ENCODE measurements at regions not wholly inside any gene's neighbourhood (a gene's known extent, or its start where the extent isn't known, plus 50 kb on each side); places are given as distances from the start of the nearest gene placed in this dataset.
A peak's percentile ranks its signal among the peaks of the same experiment; 100 is the strongest.

- Histone ChIP-seq H3K4me3 (ENCODE audit: low read depth, low read length, poor library complexity, severe bottlenecking) (no peak overlapping the region), H3K27me3 (replicated peaks; ENCODE audit: insufficient read depth, low read depth, low read length, poor library complexity) (no peaks in the 10 kb centered on the region), H3K27ac (ENCODE audit: low read depth, low read length, poor library complexity, severe bottlenecking) (no peak overlapping the region), H3K9me3 (ENCODE audit: low read depth, low read length, poor library complexity, severe bottlenecking) (no peaks in the 10 kb centered on the region), H3K4me1 (ENCODE audit: insufficient read depth, low read length, poor library complexity, severe bottlenecking) (peaks cover 10% of the 10 kb centered on the region), H3K36me3 (ENCODE audit: insufficient read depth, low read length, poor library complexity, severe bottlenecking) (no peaks in the 10 kb centered on the region)
- POLR2A ChIA-PET (ENCODE audit: low non-redundant PET): no interaction called here
- BruUV-seq (replicated peaks): no TSS peak
- DNase-seq (ENCODE audit: low spot score): no peak
- CTCF ChIA-PET: no interaction called here
- TF ChIP-seq CTCF (conservative IDR thresholded peaks at IDR 0.05; ENCODE audit: low read depth, low read length): no peak
- no peak for TF ChIP-seq EZH2 (IDR thresholded peaks at IDR 0.05; ENCODE audit: borderline replicate concordance, low read depth, low read length, poor library complexity, severe bottlenecking)
- intact Hi-C loops (cut with micrococcal nuclease; ENCODE audit: unreplicated experiment): no loop called here
Observed at GRCh38 chr5:103849934-103850333, 287.3 kb upstream of the NUDT12 start.

GRCh38 chr5:103847060-103847459 is 284.5 kb upstream of the NUDT12 start:
- intact Hi-C loops (cut with micrococcal nuclease; ENCODE audit: unreplicated experiment): no loop called here
- BruUV-seq (replicated peaks): no TSS peak
- ChIA-PET CTCF (no interaction called here), POLR2A (ENCODE audit: low non-redundant PET) (no interaction called here)
- no peak overlapping the region for H3K4me3 ChIP-seq (ENCODE audit: low read depth, low read length, poor library complexity, severe bottlenecking)
- TF ChIP-seq CTCF (conservative IDR thresholded peaks at IDR 0.05; ENCODE audit: low read depth, low read length) (no peak), EZH2 (IDR thresholded peaks at IDR 0.05; ENCODE audit: borderline replicate concordance, low read depth, low read length, poor library complexity, severe bottlenecking) (no peak)
- peaks cover 10% of the 10 kb centered on the region for H3K4me1 ChIP-seq (ENCODE audit: insufficient read depth, low read length, poor library complexity, severe bottlenecking)
- H3K9me3 ChIP-seq (ENCODE audit: low read depth, low read length, poor library complexity, severe bottlenecking): no peaks in the 10 kb centered on the region
- H3K27ac ChIP-seq (ENCODE audit: low read depth, low read length, poor library complexity, severe bottlenecking): no peak overlapping the region
- no peaks in the 10 kb centered on the region for H3K36me3 ChIP-seq (ENCODE audit: insufficient read depth, low read length, poor library complexity, severe bottlenecking)
- no peaks in the 10 kb centered on the region for H3K27me3 ChIP-seq (replicated peaks; ENCODE audit: insufficient read depth, low read depth, low read length, poor library complexity)
- DNase-seq (ENCODE audit: low spot score): peak; percentile 9

GRCh38 chr5:103842936-103843335 is 280.3 kb upstream of the NUDT12 start:
- BruUV-seq (replicated peaks): no TSS peak
- DNase-seq (ENCODE audit: low spot score): no peak
- Histone ChIP-seq H3K27me3 (replicated peaks; ENCODE audit: insufficient read depth, low read depth, low read length, poor library complexity) (no peaks in the 10 kb centered on the region), H3K4me3 (ENCODE audit: low read depth, low read length, poor library complexity, severe bottlenecking) (no peak overlapping the region), H3K4me1 (ENCODE audit: insufficient read depth, low read length, poor library complexity, severe bottlenecking) (peaks cover 9% of the 10 kb centered on the region), H3K9me3 (ENCODE audit: low read depth, low read length, poor library complexity, severe bottlenecking) (no peaks in the 10 kb centered on the region), H3K36me3 (ENCODE audit: insufficient read depth, low read length, poor library complexity, severe bottlenecking) (no peaks in the 10 kb centered on the region), H3K27ac (ENCODE audit: low read depth, low read length, poor library complexity, severe bottlenecking) (no peak overlapping the region)
- ChIA-PET CTCF (no interaction called here), POLR2A (ENCODE audit: low non-redundant PET) (no interaction called here)
- TF ChIP-seq EZH2 (IDR thresholded peaks at IDR 0.05; ENCODE audit: borderline replicate concordance, low read depth, low read length, poor library complexity, severe bottlenecking) (no peak), CTCF (conservative IDR thresholded peaks at IDR 0.05; ENCODE audit: low read depth, low read length) (no peak)
- intact Hi-C loops (cut with micrococcal nuclease; ENCODE audit: unreplicated experiment): no loop called here

Measured in A673 (cell line).